ENCODE measurements at regions not wholly inside any gene's neighbourhood (a gene's known extent, or its start where the extent isn't known, plus 50 kb on each side); places are given as distances from the start of the nearest gene placed in this dataset.

GRCh38 chr4:110897784-110898183, 274.9 kb upstream of the PITX2 start:
- TF ChIP-seq REST (IDR thresholded peaks at IDR 0.05; ENCODE audit: low read depth, low read length) (no peak), CTCF (IDR thresholded peaks at IDR 0.05 in 2 of 3, conservative IDR thresholded peaks at IDR 0.05 in 1 of 3; ENCODE audit: control insufficient read depth in 2 of 3, extremely low read depth in 1 of 3, insufficient read depth in 1 of 3, low read depth in 3 of 3, low read length in 3 of 3) (no peak), NRF1 (conservative IDR thresholded peaks at IDR 0.05; ENCODE audit: low read depth, low read length) (no peak)
